SU-DHL-6 (cell line): ENCODE measurements at regions not wholly inside any gene's neighbourhood (a gene's known extent, or its start where the extent isn't known, plus 50 kb on each side); places are given as distances from the start of the nearest gene placed in this dataset.

ENCODE experiments used
- EZH2phosphoT487 ChIP-seq: fragments of 200-600 bp; sonication (generic), shearing (Covaris generic); conservative IDR thresholded peaks from 2 replicates; pipeline ENCODE4 v1.6.1; 2018; ENCODE audit warnings: mild to moderate bottlenecking, antibody characterized with exemption, low read length, moderate library complexity, mixed read lengths
- TF ChIP-seq, protein P1 (sequence below): fragments of 200-600 bp; sonication (generic); IDR thresholded peaks from one replicate; pipeline ENCODE4 v1.5.1; 2017; ENCODE audit warnings: antibody characterized with exemption, mild to moderate bottlenecking, low read length, moderate library complexity; ENCODE audit not compliant: insufficient read depth, poor library complexity, severe bottlenecking

DNA sequence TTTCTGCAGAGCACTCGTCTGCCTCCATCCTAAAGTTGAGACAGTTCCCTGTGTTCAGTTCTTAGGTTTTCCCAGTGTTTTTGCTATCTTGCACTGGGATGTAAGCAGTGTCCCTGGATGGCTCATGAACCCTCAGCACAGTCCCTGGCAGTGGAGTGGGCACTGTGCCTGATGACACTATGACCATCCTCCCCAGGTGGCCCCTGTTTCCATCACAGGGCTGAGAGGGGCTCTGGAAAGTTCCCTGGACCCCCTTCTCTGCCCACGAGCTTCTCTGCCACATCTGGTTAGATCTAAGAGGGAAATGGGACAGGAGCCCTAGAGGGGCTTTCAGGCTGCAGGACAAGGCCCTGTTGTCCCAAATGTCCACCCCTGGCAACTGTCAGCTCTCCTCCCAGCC lies 249.8 kb upstream of the SFSWAP start:
- TF ChIP-seq EZH2phosphoT487, result no peak
- TF ChIP-seq, protein P1, sequence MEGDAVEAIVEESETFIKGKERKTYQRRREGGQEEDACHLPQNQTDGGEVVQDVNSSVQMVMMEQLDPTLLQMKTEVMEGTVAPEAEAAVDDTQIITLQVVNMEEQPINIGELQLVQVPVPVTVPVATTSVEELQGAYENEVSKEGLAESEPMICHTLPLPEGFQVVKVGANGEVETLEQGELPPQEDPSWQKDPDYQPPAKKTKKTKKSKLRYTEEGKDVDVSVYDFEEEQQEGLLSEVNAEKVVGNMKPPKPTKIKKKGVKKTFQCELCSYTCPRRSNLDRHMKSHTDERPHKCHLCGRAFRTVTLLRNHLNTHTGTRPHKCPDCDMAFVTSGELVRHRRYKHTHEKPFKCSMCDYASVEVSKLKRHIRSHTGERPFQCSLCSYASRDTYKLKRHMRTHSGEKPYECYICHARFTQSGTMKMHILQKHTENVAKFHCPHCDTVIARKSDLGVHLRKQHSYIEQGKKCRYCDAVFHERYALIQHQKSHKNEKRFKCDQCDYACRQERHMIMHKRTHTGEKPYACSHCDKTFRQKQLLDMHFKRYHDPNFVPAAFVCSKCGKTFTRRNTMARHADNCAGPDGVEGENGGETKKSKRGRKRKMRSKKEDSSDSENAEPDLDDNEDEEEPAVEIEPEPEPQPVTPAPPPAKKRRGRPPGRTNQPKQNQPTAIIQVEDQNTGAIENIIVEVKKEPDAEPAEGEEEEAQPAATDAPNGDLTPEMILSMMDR, result no peak
